NCI-H1436 (cell line): ENCODE measurements at regions not wholly inside any gene's neighbourhood (a gene's known extent, or its start where the extent isn't known, plus 50 kb on each side); places are given as distances from the start of the nearest gene placed in this dataset.
"Not testable (repeated sequence)": the region's sequence is repeated elsewhere in the genome, so short reads cannot be mapped to it uniquely, and the experiment has no call there.

ENCODE experiments used
- DNase-seq: peaks from one replicate; lab custom pipeline; 2025; lab: John Stamatoyannopoulos, UW

- not testable (repeated sequence) for DNase-seq
These were observed 304.4 kb downstream of the ANAPC1 start for GRCh38 chr2:111579500-111580134.

DNA sequence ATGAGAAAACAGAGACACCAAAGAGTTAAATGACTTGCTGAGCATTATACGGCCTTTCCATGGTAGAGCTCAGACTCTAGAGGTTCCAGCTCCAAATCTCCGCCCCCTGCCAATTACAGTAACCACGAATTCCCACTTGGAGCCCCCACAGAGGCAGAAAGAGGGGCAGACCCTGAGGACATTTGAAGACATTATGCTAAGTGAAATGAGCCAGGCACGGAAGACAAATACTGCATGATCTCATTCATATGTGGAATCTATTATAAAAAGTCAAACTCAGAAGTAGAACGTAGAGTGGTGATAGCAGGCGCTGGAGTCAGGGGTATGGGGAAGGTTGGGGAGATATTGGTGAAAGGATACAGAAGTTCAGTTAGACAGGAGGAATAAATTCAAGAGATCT, 303.4 kb downstream of the ANAPC1 start:
- DNase-seq: not testable (repeated sequence)

DNA sequence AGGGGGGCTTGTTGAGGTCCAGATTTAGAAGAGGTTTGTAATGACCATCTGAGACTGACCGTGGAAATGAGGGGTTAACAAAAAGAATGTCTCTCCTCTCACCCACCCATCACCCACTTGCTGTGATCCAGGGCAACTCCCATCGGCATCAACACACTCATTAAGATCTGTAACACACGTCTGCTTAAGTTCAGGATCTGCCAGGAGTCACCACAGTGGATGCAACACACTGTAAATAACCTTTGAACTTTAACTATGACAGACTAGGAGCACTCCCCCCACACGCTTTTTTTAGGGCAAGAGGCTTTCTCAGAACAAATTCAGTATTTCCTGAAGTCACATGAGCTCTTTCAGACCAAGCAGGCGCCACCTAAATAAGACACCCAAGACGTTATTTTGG, 301.9 kb downstream of the ANAPC1 start:
- DNase-seq: not testable (repeated sequence)

GRCh38 chr2:111583480-111583879, 300.5 kb downstream of the ANAPC1 start:
- not testable (repeated sequence) for DNase-seq

DNA sequence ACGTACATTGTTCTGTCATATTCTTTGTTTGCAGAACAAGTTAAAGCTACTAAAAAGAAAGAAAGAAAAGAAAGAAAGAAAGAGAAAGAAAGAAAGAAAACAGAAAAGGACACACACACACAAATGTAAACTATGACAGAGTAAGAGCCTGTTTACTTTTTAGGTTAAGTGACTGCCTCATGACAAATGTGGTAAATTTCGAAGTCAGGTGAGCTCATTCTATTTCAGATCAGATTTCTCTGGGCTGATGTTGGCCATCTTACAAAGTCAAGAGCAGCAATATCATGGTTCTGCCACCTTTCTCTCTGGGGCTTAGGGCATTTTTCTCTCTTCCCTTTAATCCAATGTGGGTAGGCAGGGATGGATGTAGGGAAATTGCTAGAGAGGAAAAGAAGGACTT, 299.5 kb downstream of the ANAPC1 start:
- DNase-seq: not testable (repeated sequence)

GRCh38 chr2:111584950-111585349, 299.0 kb downstream of the ANAPC1 start:
- DNase-seq: not testable (repeated sequence)

GRCh38 chr2:111586014-111586413, 298.0 kb downstream of the ANAPC1 start:
- DNase-seq: not testable (repeated sequence)

DNA sequence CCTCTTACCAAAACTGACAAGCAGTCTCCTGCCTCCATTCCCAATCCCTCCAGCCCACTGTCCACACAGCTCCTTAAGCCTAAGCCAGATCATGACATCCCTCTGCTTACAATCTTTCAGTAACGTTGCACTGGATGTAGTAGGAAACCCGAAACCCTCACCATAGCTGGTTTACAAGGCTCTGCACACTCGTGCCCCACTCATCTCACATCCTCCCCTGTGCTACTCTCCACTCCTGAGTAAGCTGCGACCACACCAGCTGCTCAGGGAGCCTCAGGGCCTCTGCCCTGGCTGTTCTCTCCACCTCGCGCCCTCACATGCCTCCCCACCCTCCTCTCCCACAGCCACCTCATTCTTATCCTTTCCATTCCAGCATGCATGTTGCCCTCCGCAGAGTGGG, 288.9 kb downstream of the ANAPC1 start:
- not testable (repeated sequence) for DNase-seq

DNA sequence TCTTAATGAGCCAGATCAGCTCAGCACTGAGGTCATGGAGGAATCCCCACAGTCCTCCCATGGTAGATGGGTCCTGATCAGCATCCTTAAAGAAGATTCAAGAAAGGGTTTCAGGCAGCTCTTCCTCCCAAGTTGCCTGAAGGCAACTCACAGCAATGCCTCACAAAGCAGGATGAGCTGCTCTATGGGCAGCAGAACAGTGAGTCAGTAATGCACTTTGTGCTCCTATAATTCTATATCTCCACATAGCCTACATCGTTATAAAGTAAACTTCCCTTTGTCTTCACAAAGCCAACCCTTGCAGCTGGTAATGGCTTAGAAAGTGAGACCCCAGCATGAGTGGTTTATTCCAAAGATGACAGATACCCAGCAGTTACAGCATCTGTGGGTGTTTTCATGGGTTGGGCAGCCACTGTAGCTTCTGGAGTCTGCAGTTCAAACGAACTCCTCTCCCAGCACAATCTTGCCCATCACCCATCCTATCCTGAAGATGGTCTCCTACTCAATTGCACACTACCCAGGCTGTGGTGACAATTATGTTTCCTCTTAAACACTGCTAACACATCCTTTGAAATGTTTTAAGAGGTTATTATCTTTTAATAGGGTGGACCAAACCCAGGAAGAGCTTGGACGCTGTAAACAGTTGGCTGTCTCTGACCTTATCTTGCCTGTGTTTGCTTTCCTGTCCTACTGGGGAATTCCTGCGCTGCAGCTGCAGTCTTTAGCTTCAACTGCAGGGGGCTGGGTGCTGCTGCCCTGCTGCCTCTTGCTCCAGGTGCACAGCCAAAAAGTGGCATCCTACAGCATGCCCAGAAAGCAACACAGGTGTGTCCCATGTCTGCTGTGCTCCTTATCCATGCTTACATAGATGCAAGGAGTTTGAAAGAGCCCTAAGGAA, 286.9 kb downstream of the ANAPC1 start:
- not testable (repeated sequence) for DNase-seq

DNA sequence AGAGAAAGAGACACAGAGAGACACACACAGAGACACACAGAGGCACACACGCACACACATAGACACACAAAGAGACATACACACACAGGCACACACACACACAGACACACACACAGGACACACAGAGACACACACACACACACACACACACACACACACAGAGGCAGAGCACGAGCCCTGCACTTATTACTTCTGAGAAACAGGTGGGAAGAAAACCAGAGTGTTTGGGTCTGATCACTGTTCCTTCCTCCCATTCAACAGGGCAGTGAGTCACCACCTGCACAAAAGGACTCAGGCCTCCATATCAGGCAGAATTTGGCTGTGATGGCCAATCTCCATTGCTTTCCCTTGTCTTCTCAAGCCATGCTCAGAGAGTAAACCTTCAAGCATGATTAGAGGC, 285.0 kb downstream of the ANAPC1 start:
- not testable (repeated sequence) for DNase-seq

DNA sequence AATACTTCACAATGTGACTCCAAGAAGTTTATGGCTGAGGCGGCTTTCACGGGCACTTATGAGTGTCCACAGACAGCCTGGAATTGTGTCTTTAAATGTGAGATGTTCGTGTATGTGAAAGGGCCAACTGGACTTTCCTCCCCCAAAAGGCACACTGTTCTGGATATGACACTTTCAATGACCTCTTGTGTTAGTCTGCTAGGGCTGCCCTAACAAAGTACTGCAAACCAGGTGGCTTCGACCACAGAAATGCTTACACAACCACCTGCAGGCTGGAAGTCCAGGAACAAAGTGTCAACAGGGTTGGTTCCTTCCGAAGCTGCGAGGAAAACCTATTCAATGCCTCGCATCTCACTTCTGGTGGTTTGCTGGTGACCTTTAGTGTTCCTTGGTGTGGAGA, 281.7 kb downstream of the ANAPC1 start:
- DNase-seq: not testable (repeated sequence)

DNA sequence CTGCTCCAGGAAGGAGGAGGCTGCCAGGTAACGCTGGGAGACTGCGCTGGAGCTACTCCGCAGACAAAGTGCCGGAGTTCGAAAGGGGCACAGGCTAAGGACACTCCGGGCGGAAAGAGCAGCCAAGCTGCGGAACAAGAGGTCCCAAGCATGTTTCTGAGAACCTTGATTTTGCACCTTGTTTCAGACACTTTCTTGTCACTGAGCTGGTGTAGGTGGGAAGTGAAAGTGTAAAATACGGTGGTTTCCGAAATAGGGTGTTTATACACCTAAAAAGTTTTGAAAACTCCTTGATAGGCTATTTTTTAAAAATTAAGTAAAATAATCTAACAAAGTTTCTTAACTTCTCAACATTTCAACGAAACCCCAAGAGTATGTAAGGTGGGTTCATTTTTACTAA, 278.2 kb downstream of the ANAPC1 start:
- DNase-seq: not testable (repeated sequence)

- DNase-seq: not testable (repeated sequence)
These were observed 277.4 kb downstream of the ANAPC1 start for GRCh38 chr2:111606632-111607031.

GRCh38 chr2:111609146-111609844, 274.7 kb downstream of the ANAPC1 start:
- not testable (repeated sequence) for DNase-seq

DNA sequence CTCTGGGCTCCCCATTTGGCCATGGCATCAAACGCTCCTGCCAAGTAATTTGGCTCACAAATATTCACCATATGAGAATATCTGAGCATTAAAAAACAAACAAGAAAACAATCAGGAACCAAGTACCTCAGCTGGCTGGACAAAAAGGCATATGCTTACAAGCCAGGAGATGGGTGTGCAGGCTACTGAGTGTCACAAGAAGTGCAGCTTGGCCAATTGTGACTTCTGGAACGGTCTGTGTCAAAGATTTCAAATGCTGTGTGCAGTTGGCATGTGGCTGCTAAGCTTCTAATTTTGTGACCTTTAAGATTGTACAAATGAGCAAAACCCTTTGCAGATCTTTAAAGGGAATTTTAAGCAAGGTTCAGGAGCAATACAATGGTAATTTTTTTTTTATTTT, 274.0 kb downstream of the ANAPC1 start:
- not testable (repeated sequence) for DNase-seq

- DNase-seq: no peak
These were observed 267.3 kb downstream of the ANAPC1 start for GRCh38 chr2:111616651-111617218.

- no peak for DNase-seq
These were observed 266.4 kb downstream of the ANAPC1 start for GRCh38 chr2:111617299-111618225.

DNA sequence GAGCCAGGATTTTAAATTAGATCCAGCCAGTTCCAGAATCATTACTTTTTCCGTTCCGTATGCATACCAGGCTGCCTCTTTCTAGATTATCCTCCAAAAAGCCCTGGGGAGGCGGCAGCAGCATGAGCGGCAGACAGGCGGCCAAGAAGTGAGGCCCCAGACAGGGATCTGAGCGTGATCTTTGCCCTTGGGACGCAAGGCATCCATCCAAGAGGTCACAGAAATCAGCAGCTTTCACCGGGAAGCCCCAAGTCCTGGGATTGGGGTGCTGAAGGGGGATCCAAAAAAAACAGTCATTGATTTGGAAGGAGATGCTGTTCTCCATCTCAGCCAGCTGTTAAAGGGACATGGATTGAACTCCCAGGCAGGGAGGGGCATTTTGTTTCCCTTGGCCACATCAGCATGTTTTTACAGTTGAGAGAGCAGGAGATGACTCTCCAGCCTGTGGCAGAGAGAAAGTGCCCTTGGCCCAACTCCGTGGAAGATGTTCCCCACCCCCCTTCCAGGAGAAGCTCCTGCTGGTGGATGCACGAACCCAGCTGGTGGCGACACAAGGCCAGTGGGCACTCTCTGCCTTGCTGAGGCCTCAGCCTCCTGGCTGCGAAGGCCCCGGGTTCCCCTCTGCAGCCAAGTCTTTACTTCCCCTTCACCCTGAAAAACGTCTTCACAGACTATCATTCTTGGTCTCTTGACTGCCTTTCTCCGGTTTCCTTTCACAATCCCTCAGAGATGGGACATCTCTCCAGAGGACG, 265.6 kb downstream of the ANAPC1 start:
- no peak for DNase-seq

- no peak for DNase-seq
These were observed 264.8 kb downstream of the ANAPC1 start for GRCh38 chr2:111618978-111619902.
